ENCODE measurements at regions not wholly inside any gene's neighbourhood (a gene's known extent, or its start where the extent isn't known, plus 50 kb on each side); places are given as distances from the start of the nearest gene placed in this dataset.

- TF ChIP-seq, protein P1, sequence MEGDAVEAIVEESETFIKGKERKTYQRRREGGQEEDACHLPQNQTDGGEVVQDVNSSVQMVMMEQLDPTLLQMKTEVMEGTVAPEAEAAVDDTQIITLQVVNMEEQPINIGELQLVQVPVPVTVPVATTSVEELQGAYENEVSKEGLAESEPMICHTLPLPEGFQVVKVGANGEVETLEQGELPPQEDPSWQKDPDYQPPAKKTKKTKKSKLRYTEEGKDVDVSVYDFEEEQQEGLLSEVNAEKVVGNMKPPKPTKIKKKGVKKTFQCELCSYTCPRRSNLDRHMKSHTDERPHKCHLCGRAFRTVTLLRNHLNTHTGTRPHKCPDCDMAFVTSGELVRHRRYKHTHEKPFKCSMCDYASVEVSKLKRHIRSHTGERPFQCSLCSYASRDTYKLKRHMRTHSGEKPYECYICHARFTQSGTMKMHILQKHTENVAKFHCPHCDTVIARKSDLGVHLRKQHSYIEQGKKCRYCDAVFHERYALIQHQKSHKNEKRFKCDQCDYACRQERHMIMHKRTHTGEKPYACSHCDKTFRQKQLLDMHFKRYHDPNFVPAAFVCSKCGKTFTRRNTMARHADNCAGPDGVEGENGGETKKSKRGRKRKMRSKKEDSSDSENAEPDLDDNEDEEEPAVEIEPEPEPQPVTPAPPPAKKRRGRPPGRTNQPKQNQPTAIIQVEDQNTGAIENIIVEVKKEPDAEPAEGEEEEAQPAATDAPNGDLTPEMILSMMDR (conservative IDR thresholded peaks at IDR 0.05; ENCODE audit: low read depth, low read length), result no peak
- no peak for TF ChIP-seq POLR2A (IDR thresholded peaks at IDR 0.05; ENCODE audit: low read depth, low read length)
- TF ChIP-seq SMC3 (IDR thresholded peaks at IDR 0.05; ENCODE audit: low read depth, low read length), result no peak
- TF ChIP-seq MAZ (IDR thresholded peaks at IDR 0.05; ENCODE audit: borderline replicate concordance, low read depth, low read length), result no peak
- no peak for TF ChIP-seq USF2 (IDR thresholded peaks at IDR 0.05; ENCODE audit: low read depth, low read length)
Measured at GRCh38 chr16:65727534-65728137, 605.8 kb upstream of the CDH11 start.
